Middle frontal gyrus (tissue), 1 donor: ENCODE measurements at regions not wholly inside any gene's neighbourhood (a gene's known extent, or its start where the extent isn't known, plus 50 kb on each side); places are given as distances from the start of the nearest gene placed in this dataset.
"Not testable (repeated sequence)": the region's sequence is repeated elsewhere in the genome, so short reads cannot be mapped to it uniquely, and the experiment has no call there.

ENCODE experiments used
- DNase-seq: peaks from one replicate; pipeline ENCODE4 v3.0.0-alpha.2; 2015; ENCODE audit warnings: low spot score; ENCODE audit errors: extremely low spot score

DNA sequence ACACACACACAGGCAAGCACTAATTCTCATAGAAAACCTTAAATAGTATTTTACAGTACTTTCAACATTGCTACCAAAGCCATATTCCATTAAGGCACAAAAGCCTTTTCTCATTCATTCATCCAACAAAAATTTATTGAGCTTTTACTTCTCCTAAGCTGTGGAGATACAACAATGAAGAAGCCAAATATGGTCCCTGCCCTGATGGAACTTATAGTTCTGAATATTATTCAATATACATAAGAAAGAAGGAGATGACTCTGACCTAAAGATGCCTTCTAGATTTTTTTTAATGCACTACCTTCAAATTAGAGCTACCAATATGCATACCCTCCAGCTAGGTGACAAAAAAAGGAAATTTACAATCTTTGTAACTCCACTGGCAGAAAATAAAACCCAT is 90.0 kb upstream of the WDR44 start:
- no peak for DNase-seq

DNA sequence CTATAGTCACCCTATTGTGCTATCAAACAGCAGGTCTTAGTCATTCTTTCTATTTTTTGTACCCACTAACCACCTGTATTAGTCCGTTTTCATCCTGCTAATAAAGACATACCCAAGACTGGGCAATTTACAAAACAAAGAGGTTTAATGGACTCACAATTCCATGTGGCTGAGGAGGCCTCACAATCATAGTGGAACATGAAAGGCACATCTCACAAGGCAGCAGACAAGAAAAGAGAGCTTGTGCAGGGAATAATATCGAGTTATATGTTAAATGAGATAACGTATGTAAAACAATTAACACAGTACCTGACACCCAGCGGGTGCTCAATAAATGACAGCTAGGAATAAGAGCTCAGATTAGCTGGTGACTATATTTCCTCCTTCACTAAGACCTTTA is 88.1 kb upstream of the WDR44 start:
- no peak for DNase-seq

DNA sequence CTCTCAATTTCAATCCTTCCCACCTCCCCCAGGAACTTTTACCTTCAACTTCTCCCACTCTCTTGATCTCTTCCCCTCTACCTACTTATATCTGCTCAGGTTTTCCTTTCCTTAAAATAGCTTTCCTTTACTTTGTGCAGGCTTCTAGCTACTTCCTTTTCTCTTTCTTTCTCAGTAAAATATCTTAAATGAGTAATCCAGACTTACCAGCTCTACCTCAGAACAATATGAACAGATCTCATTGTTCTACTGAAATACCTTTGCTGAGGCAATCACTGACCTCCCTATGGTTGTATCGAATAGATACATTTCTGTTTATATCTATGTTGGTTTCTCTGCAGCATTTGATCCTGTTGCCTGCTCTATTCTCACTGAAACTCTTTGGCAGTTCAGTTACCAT is 86.7 kb upstream of the WDR44 start:
- DNase-seq, result no peak

DNA sequence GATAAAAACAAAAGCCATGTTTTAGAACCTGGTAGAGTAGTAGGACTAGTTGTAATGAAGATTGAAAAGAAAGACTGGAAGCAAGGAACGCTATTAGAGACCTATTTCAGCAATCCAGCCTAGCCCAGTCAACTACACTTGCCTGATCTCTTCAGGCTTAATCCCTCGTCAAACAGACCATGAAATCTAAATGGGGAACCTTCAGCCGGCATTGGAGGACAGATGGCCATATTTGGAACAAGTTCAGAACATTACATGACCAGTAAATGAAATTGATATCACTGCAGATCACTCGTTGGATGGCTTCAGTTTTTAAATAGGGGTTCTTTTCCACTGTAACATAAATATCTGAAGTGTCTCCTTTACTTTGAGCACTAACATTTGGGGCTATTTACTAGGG is 84.8 kb upstream of the WDR44 start:
- no peak for DNase-seq

DNA sequence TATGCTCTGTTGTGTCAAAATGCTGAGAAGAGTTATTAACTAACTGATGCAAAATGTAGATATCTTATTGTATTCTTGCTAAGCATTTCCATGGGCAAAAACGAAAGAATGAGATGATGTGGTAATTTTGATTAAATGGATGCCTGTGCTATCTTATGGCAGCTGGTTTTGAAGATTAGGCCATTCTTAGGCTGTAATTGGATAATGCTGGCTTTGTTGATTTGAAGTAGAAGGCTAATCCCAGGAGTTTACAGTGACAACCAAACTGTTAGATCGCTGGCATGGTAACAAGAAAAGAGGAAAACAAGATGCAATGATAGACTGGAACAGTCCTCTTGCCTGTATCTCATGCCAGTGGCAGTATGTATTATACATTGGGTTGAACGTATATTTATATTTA is 74.1 kb upstream of the WDR44 start:
- DNase-seq, result no peak

DNA sequence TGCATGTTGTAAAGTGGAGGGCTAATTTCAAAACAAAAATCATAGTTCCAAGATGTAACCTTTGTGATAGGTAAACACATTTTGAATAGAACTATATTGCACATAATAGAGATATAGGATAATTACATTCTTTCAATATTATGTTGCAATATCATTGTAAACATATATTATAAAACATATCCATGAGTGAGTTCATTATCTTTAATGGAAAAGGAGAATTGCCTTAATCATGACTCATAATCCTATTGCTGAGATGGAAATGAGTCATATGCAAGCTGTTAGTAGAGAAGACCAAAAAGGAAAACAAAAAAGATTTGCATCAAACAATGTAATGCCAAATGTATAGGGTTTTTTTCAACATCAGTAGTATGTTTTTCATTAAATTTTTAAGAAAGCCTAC is 73.7 kb upstream of the WDR44 start:
- DNase-seq, result no peak

DNA sequence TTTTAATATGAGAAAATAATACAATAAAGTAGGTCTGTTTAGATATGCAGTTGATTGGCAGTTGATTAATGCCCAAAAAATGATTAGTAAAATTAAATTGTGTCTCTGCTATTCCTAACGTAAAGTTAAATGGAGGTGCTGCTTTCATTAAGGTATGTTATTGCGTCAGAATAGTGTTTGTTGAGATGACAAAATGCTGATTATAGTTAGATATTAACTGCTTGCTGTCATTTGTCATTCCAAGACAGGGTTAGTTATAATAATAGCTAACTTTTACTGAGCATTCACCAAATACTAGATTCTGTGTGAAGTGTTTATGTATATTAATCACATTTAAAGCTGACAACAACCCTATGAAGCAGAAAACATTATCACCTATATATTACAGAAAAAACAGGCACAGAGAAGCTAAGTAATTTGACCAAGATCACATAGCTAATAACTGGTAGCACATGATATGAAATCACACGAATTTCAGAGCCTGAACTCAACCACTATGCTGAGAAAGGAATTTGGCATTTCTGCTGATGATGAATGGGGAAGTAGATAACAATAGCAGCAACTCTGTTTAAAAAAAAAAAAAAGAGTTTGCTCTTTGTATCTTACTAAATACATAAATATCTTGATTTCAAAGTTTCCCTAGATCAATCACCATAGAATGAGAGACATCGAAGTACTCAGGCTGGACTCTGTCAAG is 59.7 kb upstream of the WDR44 start:
- no peak for DNase-seq

DNA sequence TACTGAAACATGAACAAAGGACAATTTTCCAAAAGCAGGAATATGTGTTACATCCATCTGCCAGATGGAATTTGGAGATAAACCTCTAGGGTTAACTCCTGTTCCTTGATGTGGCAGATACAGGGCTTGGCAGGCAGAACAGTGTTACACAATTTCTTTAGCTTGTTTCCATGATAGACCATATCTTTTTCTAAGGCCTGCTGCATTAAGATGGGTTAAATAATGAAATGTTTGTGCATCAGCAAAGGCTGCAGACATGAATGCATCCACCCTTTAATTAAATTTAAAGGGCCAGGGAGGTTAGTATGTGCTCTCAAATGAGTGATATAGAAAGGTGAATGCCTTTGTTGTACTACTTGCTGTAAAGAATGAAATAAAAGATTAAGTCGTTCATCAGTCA is 50.1 kb upstream of the WDR44 start:
- DNase-seq, result not testable (repeated sequence)
